ENCODE measurements at regions not wholly inside any gene's neighbourhood (a gene's known extent, or its start where the extent isn't known, plus 50 kb on each side); places are given as distances from the start of the nearest gene placed in this dataset.

GRCh38 chrX:131942034-131942433, 81.1 kb upstream of the STK26 start:
- no peak for DNase-seq (ENCODE audit: low spot score)
- Histone ChIP-seq H3K9me3 (ENCODE audit: control insufficient read depth in 4 of 4, low read length in 3 of 4) (no peaks in the 10 kb centered on the region), H3K9ac (ENCODE audit: low read depth in 1 of 2, low read length in 2 of 2) (no peak overlapping the region), H3K4me1 (ENCODE audit: control insufficient read depth in 4 of 4, insufficient read depth in 4 of 4, low read length in 3 of 4) (no peaks in the 10 kb centered on the region), H3K4me3 (ENCODE audit: low read depth in 1 of 3, low read length in 3 of 3) (no peak overlapping the region), H3K27me3 (ENCODE audit: control insufficient read depth in 4 of 4, insufficient read depth in 4 of 4, low read length in 3 of 4) (no peaks in the 10 kb centered on the region), H3K36me3 (ENCODE audit: control insufficient read depth in 4 of 4, insufficient read depth in 3 of 4, low read depth in 1 of 4, low read length in 3 of 4) (no peaks in the 10 kb centered on the region), H3K27ac (ENCODE audit: low read depth in 1 of 2, low read length in 2 of 2) (no peak overlapping the region)
- TF ChIP-seq GABPA (IDR thresholded peaks at IDR 0.05 in 1 of 2, conservative IDR thresholded peaks at IDR 0.05 in 1 of 2) (no peak), FOXA2 (IDR thresholded peaks at IDR 0.05) (no peak), HNF4G (IDR thresholded peaks at IDR 0.05) (no peak), YY1 (IDR thresholded peaks at IDR 0.05) (no peak), JUND (IDR thresholded peaks at IDR 0.05) (no peak), ATF3 (IDR thresholded peaks at IDR 0.05) (no peak), SP1 (IDR thresholded peaks at IDR 0.05) (no peak), RXRA (IDR thresholded peaks at IDR 0.05) (no peak), MAX (IDR thresholded peaks at IDR 0.05) (no peak), EGR1 (IDR thresholded peaks at IDR 0.05; ENCODE audit: low read depth in 2 of 2) (no peak)
- 73% methylated on average over 2 of the region's 2 CpGs for whole genome bisulfite sequencing

- H3K36me3 ChIP-seq (ENCODE audit: control insufficient read depth in 4 of 4, insufficient read depth in 3 of 4, low read depth in 1 of 4, low read length in 3 of 4), result no peaks in the 10 kb centered on the region
- no peak overlapping the region for H3K9ac ChIP-seq (ENCODE audit: low read depth in 1 of 2, low read length in 2 of 2)
- no peak overlapping the region for H3K4me3 ChIP-seq (ENCODE audit: low read depth in 1 of 3, low read length in 3 of 3)
- no peaks in the 10 kb centered on the region for H3K27me3 ChIP-seq (ENCODE audit: control insufficient read depth in 4 of 4, insufficient read depth in 4 of 4, low read length in 3 of 4)
- no peaks in the 10 kb centered on the region for H3K9me3 ChIP-seq (ENCODE audit: control insufficient read depth in 4 of 4, low read length in 3 of 4)
- DNase-seq (ENCODE audit: low spot score), result no peak
- H3K4me1 ChIP-seq (ENCODE audit: control insufficient read depth in 4 of 4, insufficient read depth in 4 of 4, low read length in 3 of 4), result no peaks in the 10 kb centered on the region
- WGBS, result 59% methylated on average over 7 of the region's 7 CpGs
- no peak overlapping the region for H3K27ac ChIP-seq (ENCODE audit: low read depth in 1 of 2, low read length in 2 of 2)
- TF ChIP-seq HNF4A (conservative IDR thresholded peaks at IDR 0.05), result no peak
- no peak for TF ChIP-seq SP1 (IDR thresholded peaks at IDR 0.05)
- TF ChIP-seq ATF3 (IDR thresholded peaks at IDR 0.05), result no peak
- no peak for TF ChIP-seq RAD21 (IDR thresholded peaks at IDR 0.05)
- no peak for TF ChIP-seq NR2F2 (IDR thresholded peaks at IDR 0.05)
- TF ChIP-seq FOXA1 (IDR thresholded peaks at IDR 0.05), result no peak
- no peak for TF ChIP-seq RXRA (IDR thresholded peaks at IDR 0.05)
- no peak for TF ChIP-seq CTCF (IDR thresholded peaks at IDR 0.05; ENCODE audit: low read depth, low read length, missing input control)
- TF ChIP-seq FOXA2 (IDR thresholded peaks at IDR 0.05), result no peak
- TF ChIP-seq REST (IDR thresholded peaks at IDR 0.05), result no peak
- TF ChIP-seq HNF4G (IDR thresholded peaks at IDR 0.05), result no peak
- no peak for TF ChIP-seq YY1 (IDR thresholded peaks at IDR 0.05)
- TF ChIP-seq JUND (IDR thresholded peaks at IDR 0.05), result no peak
Measured at GRCh38 chrX:131944936-131945902, 77.9 kb upstream of the STK26 start.

Measured in liver (tissue), 8 donors.